Neuron (in vitro differentiated cells): ENCODE measurements at regions not wholly inside any gene's neighbourhood (a gene's known extent, or its start where the extent isn't known, plus 50 kb on each side); places are given as distances from the start of the nearest gene placed in this dataset.

Experiments used
- H2AFZ ChIP-seq: one replicate; pipeline ENCODE4 v1.6.1; 2013; ENCODE audit warnings: low read depth, mild to moderate bottlenecking, inconsistent platforms, low read length, moderate library complexity
- H3K27me3 ChIP-seq: one replicate; pipeline ENCODE4 v1.6.1; 2013; ENCODE audit warnings: low read length; ENCODE audit not compliant: insufficient read depth
- H3K36me3 ChIP-seq: one replicate; pipeline ENCODE4 v1.6.1; 2013; ENCODE audit warnings: low read length; ENCODE audit not compliant: insufficient read depth
- H3K4me1 ChIP-seq: one replicate; pipeline ENCODE4 v1.6.1; 2013; ENCODE audit warnings: low read length; ENCODE audit not compliant: insufficient read depth
- H3K4me3 ChIP-seq: 2 replicates; pipeline ENCODE4 v1.5.1; 2013; ENCODE audit warnings: mild to moderate bottlenecking, low read length, moderate library complexity
- H3K9me3 ChIP-seq: one replicate; pipeline ENCODE4 v1.6.1; 2013; ENCODE audit warnings: low read length

GRCh38 chr7:35988818-35989217, 164.2 kb upstream of the EEPD1 start:
- H3K4me3 ChIP-seq: no peak overlapping the region
- no peaks in the 10 kb centered on the region for H3K4me1 ChIP-seq
- H3K36me3 ChIP-seq: no peaks in the 10 kb centered on the region
- no peaks in the 10 kb centered on the region for H3K9me3 ChIP-seq
- no peak overlapping the region for H2AFZ ChIP-seq
- no peaks in the 10 kb centered on the region for H3K27me3 ChIP-seq

GRCh38 chr7:35991511-35992232, 161.4 kb upstream of the EEPD1 start:
- no peak overlapping the region for H2AFZ ChIP-seq
- H3K9me3 ChIP-seq: no peaks in the 10 kb centered on the region
- H3K4me1 ChIP-seq: no peaks in the 10 kb centered on the region
- no peaks in the 10 kb centered on the region for H3K36me3 ChIP-seq
- H3K4me3 ChIP-seq: no peak overlapping the region
- no peaks in the 10 kb centered on the region for H3K27me3 ChIP-seq

GRCh38 chr7:35992436-35992835, 160.6 kb upstream of the EEPD1 start:
- no peak overlapping the region for H2AFZ ChIP-seq
- H3K9me3 ChIP-seq: no peaks in the 10 kb centered on the region
- no peaks in the 10 kb centered on the region for H3K4me1 ChIP-seq

GRCh38 chr7:35993113-35993512, 159.9 kb upstream of the EEPD1 start:
- Histone ChIP-seq H3K9me3 (no peaks in the 10 kb centered on the region), H3K4me3 (no peak overlapping the region), H3K4me1 (no peaks in the 10 kb centered on the region), H2AFZ (no peak overlapping the region), H3K27me3 (no peaks in the 10 kb centered on the region), H3K36me3 (no peaks in the 10 kb centered on the region)

More at GRCh38 chr7:35992436-35992835, 160.6 kb upstream of the EEPD1 start:
- no peaks in the 10 kb centered on the region for H3K36me3 ChIP-seq
- no peaks in the 10 kb centered on the region for H3K27me3 ChIP-seq
- H3K4me3 ChIP-seq: no peak overlapping the region

GRCh38 chr7:35993676-35994606, 159.1 kb upstream of the EEPD1 start:
- Histone ChIP-seq H3K4me3 (no peak overlapping the region), H3K4me1 (no peaks in the 10 kb centered on the region), H3K27me3 (no peaks in the 10 kb centered on the region), H2AFZ (no peak overlapping the region), H3K9me3 (no peaks in the 10 kb centered on the region), H3K36me3 (no peaks in the 10 kb centered on the region)

GRCh38 chr7:35995334-35995733, 157.7 kb upstream of the EEPD1 start:
- no peaks in the 10 kb centered on the region for H3K4me1 ChIP-seq
- no peaks in the 10 kb centered on the region for H3K36me3 ChIP-seq
- no peaks in the 10 kb centered on the region for H3K9me3 ChIP-seq
- no peak overlapping the region for H3K4me3 ChIP-seq
- H2AFZ ChIP-seq: no peak overlapping the region
- H3K27me3 ChIP-seq: no peaks in the 10 kb centered on the region

- no peak overlapping the region for H2AFZ ChIP-seq
- H3K4me3 ChIP-seq: no peak overlapping the region
- no peaks in the 10 kb centered on the region for H3K27me3 ChIP-seq
- peaks cover 2% of the 10 kb centered on the region for H3K9me3 ChIP-seq
- no peaks in the 10 kb centered on the region for H3K4me1 ChIP-seq
- no peaks in the 10 kb centered on the region for H3K36me3 ChIP-seq
Observed at GRCh38 chr7:35998481-35998880, 154.6 kb upstream of the EEPD1 start.

- peaks cover 2% of the 10 kb centered on the region for H3K9me3 ChIP-seq
- H3K4me1 ChIP-seq: no peaks in the 10 kb centered on the region
- no peak overlapping the region for H3K4me3 ChIP-seq
- peaks cover 2% of the 10 kb centered on the region for H3K27me3 ChIP-seq
- no peak overlapping the region for H2AFZ ChIP-seq
- no peaks in the 10 kb centered on the region for H3K36me3 ChIP-seq
Observed at GRCh38 chr7:36001546-36001945, 151.5 kb upstream of the EEPD1 start.

GRCh38 chr7:36002900-36003299, 150.2 kb upstream of the EEPD1 start:
- peaks cover 2% of the 10 kb centered on the region for H3K9me3 ChIP-seq
- H3K27me3 ChIP-seq: peaks cover 2% of the 10 kb centered on the region
- H2AFZ ChIP-seq: no peak overlapping the region
- H3K4me1 ChIP-seq: no peaks in the 10 kb centered on the region
- no peak overlapping the region for H3K4me3 ChIP-seq
- H3K36me3 ChIP-seq: no peaks in the 10 kb centered on the region

GRCh38 chr7:36003343-36003742, 149.7 kb upstream of the EEPD1 start:
- Histone ChIP-seq H3K4me1 (no peaks in the 10 kb centered on the region), H2AFZ (no peak overlapping the region), H3K4me3 (no peak overlapping the region), H3K36me3 (no peaks in the 10 kb centered on the region), H3K27me3 (peaks cover 2% of the 10 kb centered on the region), H3K9me3 (peaks cover 2% of the 10 kb centered on the region)

- no peak overlapping the region for H2AFZ ChIP-seq
- H3K36me3 ChIP-seq: no peaks in the 10 kb centered on the region
- peaks cover 2% of the 10 kb centered on the region for H3K9me3 ChIP-seq
- H3K27me3 ChIP-seq: peaks cover 2% of the 10 kb centered on the region
- H3K4me3 ChIP-seq: no peak overlapping the region
- H3K4me1 ChIP-seq: no peaks in the 10 kb centered on the region
Observed at GRCh38 chr7:36005293-36005692, 147.8 kb upstream of the EEPD1 start.

- H3K27me3 ChIP-seq: peaks cover 6% of the 10 kb centered on the region
Observed at GRCh38 chr7:36005876-36006275, 147.2 kb upstream of the EEPD1 start.

GRCh38 chr7:36006636-36007229, 146.3 kb upstream of the EEPD1 start:
- peaks cover 9% of the 10 kb centered on the region for H3K27me3 ChIP-seq
- H3K36me3 ChIP-seq: no peaks in the 10 kb centered on the region
- H3K4me1 ChIP-seq: no peaks in the 10 kb centered on the region
- H2AFZ ChIP-seq: no peak overlapping the region
- peaks cover 2% of the 10 kb centered on the region for H3K9me3 ChIP-seq
- H3K4me3 ChIP-seq: no peak overlapping the region

More at GRCh38 chr7:36005876-36006275, 147.2 kb upstream of the EEPD1 start:
- H3K36me3 ChIP-seq: no peaks in the 10 kb centered on the region
- H2AFZ ChIP-seq: no peak overlapping the region
- peaks cover 2% of the 10 kb centered on the region for H3K9me3 ChIP-seq
- H3K4me3 ChIP-seq: no peak overlapping the region
- no peaks in the 10 kb centered on the region for H3K4me1 ChIP-seq
